ENCODE measurements at regions not wholly inside any gene's neighbourhood (a gene's known extent, or its start where the extent isn't known, plus 50 kb on each side); places are given as distances from the start of the nearest gene placed in this dataset.

GRCh38 chr5:1706428-1706827, 93.2 kb downstream of the MRPL36 start:
- TF ChIP-seq CTCF (conservative IDR thresholded peaks at IDR 0.05; ENCODE audit: low read depth, low read length) = no peak

GRCh38 chr5:1706021-1706420, 93.6 kb downstream of the MRPL36 start:
- no peak for DNase-seq (ENCODE audit: low read depth)
- no peak for TF ChIP-seq CTCF (conservative IDR thresholded peaks at IDR 0.05; ENCODE audit: low read depth, low read length)
- no peak overlapping the region for H3K4me3 ChIP-seq (ENCODE audit: low read depth, low read length)

More at GRCh38 chr5:1706428-1706827, 93.2 kb downstream of the MRPL36 start:
- no peak for DNase-seq (ENCODE audit: low read depth)
- no peak overlapping the region for H3K4me3 ChIP-seq (ENCODE audit: low read depth, low read length)

GRCh38 chr5:1704676-1705075, 95.0 kb downstream of the MRPL36 start:
- no peak overlapping the region for H3K4me3 ChIP-seq (ENCODE audit: low read depth, low read length)
- DNase-seq (ENCODE audit: low read depth) = no peak
- TF ChIP-seq CTCF (conservative IDR thresholded peaks at IDR 0.05; ENCODE audit: low read depth, low read length) = no peak

- H3K4me3 ChIP-seq (ENCODE audit: low read depth, low read length) = no peak overlapping the region
- DNase-seq (ENCODE audit: low read depth) = no peak
- TF ChIP-seq CTCF (conservative IDR thresholded peaks at IDR 0.05; ENCODE audit: low read depth, low read length) = no peak
These were observed 95.4 kb downstream of the MRPL36 start for GRCh38 chr5:1704266-1704665.

GRCh38 chr5:1703352-1704050, 96.1 kb downstream of the MRPL36 start:
- DNase-seq (ENCODE audit: low read depth) = no peak
- H3K4me3 ChIP-seq (ENCODE audit: low read depth, low read length) = no peak overlapping the region
- TF ChIP-seq CTCF (conservative IDR thresholded peaks at IDR 0.05; ENCODE audit: low read depth, low read length) = no peak

- no peak for DNase-seq (ENCODE audit: low read depth)
- H3K4me3 ChIP-seq (ENCODE audit: low read depth, low read length) = no peak overlapping the region
- TF ChIP-seq CTCF (conservative IDR thresholded peaks at IDR 0.05; ENCODE audit: low read depth, low read length) = no peak
These were observed 97.3 kb downstream of the MRPL36 start for GRCh38 chr5:1702318-1702717.

- no peak overlapping the region for H3K4me3 ChIP-seq (ENCODE audit: low read depth, low read length)
- no peak for TF ChIP-seq CTCF (conservative IDR thresholded peaks at IDR 0.05; ENCODE audit: low read depth, low read length)
- DNase-seq (ENCODE audit: low read depth) = no peak
These were observed 97.8 kb downstream of the MRPL36 start for GRCh38 chr5:1701884-1702283.
